Nephron (organoid): ENCODE measurements at regions not wholly inside any gene's neighbourhood (a gene's known extent, or its start where the extent isn't known, plus 50 kb on each side); places are given as distances from the start of the nearest gene placed in this dataset.

Experiments
- H3K27ac Mint-ChIP-seq, 3 experiments: 2 replicates each; pipeline ENCODE4 v1.8.0; 2020; ENCODE audit warnings: mixed read lengths in 3 of 3, mild to moderate bottlenecking in 2 of 3, moderate library complexity in 1 of 3
- H3K27me3 Mint-ChIP-seq: 2 replicates; pipeline ENCODE4 v1.8.0; 2021; ENCODE audit warnings: low read depth, mild to moderate bottlenecking, moderate library complexity, mixed read lengths
- H3K36me3 Mint-ChIP-seq: 2 replicates; pipeline ENCODE4 v1.8.0; 2020; ENCODE audit warnings: low read depth, mixed read lengths
- H3K4me1 Mint-ChIP-seq: 2 replicates; pipeline ENCODE4 v1.8.0; 2020; ENCODE audit warnings: mixed read lengths
- H3K4me3 Mint-ChIP-seq, 3 experiments: 2 replicates each; pipeline ENCODE4 v1.8.0; 2020; ENCODE audit warnings: mild to moderate bottlenecking in 3 of 3, mixed read lengths in 3 of 3, moderate library complexity in 2 of 3
- H3K9me3 Mint-ChIP-seq: 2 replicates; pipeline ENCODE4 v1.8.0; 2020; ENCODE audit warnings: mixed read lengths
- TF ChIP-seq, protein P1 (sequence below), 3 experiments: fragments of 200-600 bp; sonication (generic); IDR thresholded peaks; one replicate each; pipeline ENCODE4 v1.5.0; 2021; ENCODE audit warnings: antibody characterized with exemption in 3 of 3; ENCODE audit not compliant: unreplicated experiment in 3 of 3

GRCh38 chr5:110104726-110105669 is 415.3 kb downstream of the MAN2A1 start:
- TF ChIP-seq, protein P1, sequence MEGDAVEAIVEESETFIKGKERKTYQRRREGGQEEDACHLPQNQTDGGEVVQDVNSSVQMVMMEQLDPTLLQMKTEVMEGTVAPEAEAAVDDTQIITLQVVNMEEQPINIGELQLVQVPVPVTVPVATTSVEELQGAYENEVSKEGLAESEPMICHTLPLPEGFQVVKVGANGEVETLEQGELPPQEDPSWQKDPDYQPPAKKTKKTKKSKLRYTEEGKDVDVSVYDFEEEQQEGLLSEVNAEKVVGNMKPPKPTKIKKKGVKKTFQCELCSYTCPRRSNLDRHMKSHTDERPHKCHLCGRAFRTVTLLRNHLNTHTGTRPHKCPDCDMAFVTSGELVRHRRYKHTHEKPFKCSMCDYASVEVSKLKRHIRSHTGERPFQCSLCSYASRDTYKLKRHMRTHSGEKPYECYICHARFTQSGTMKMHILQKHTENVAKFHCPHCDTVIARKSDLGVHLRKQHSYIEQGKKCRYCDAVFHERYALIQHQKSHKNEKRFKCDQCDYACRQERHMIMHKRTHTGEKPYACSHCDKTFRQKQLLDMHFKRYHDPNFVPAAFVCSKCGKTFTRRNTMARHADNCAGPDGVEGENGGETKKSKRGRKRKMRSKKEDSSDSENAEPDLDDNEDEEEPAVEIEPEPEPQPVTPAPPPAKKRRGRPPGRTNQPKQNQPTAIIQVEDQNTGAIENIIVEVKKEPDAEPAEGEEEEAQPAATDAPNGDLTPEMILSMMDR (IDR thresholded peaks at IDR 0.05; ENCODE audit: unreplicated experiment in 3 of 3), result no peak
- H3K4me1 Mint-ChIP-seq, result peaks cover 9% of the 10 kb centered on the region
- H3K4me3 Mint-ChIP-seq, result no peak overlapping the region
- no peaks in the 10 kb centered on the region for H3K9me3 Mint-ChIP-seq
- no peaks in the 10 kb centered on the region for H3K36me3 Mint-ChIP-seq
- peak overlapping the region in 1 of 3 experiments; percentile 64 for H3K27ac Mint-ChIP-seq
- H3K27me3 Mint-ChIP-seq, result peaks cover 4% of the 10 kb centered on the region

- no peaks in the 10 kb centered on the region for H3K9me3 Mint-ChIP-seq
- H3K4me1 Mint-ChIP-seq, result peaks cover 9% of the 10 kb centered on the region
Measured at GRCh38 chr5:110105692-110106091, 416.0 kb downstream of the MAN2A1 start.

GRCh38 chr5:110106750-110107149 is 417.0 kb downstream of the MAN2A1 start:
- H3K9me3 Mint-ChIP-seq, result no peaks in the 10 kb centered on the region
- H3K27me3 Mint-ChIP-seq, result peaks cover 4% of the 10 kb centered on the region
- peak overlapping the region in 1 of 3 experiments; percentile 31 for H3K27ac Mint-ChIP-seq
- H3K4me1 Mint-ChIP-seq, result peaks cover 9% of the 10 kb centered on the region
- H3K4me3 Mint-ChIP-seq, result no peak overlapping the region
- TF ChIP-seq, protein P1 (IDR thresholded peaks at IDR 0.05; ENCODE audit: unreplicated experiment in 3 of 3), result no peak
- H3K36me3 Mint-ChIP-seq, result no peaks in the 10 kb centered on the region

More at GRCh38 chr5:110105692-110106091, 416.0 kb downstream of the MAN2A1 start:
- no peaks in the 10 kb centered on the region for H3K36me3 Mint-ChIP-seq
- peak overlapping the region in 1 of 3 experiments; percentile 64 for H3K27ac Mint-ChIP-seq
- TF ChIP-seq, protein P1 (IDR thresholded peaks at IDR 0.05; ENCODE audit: unreplicated experiment in 3 of 3), result no peak
- H3K27me3 Mint-ChIP-seq, result peaks cover 4% of the 10 kb centered on the region
- H3K4me3 Mint-ChIP-seq, result no peak overlapping the region

DNA sequence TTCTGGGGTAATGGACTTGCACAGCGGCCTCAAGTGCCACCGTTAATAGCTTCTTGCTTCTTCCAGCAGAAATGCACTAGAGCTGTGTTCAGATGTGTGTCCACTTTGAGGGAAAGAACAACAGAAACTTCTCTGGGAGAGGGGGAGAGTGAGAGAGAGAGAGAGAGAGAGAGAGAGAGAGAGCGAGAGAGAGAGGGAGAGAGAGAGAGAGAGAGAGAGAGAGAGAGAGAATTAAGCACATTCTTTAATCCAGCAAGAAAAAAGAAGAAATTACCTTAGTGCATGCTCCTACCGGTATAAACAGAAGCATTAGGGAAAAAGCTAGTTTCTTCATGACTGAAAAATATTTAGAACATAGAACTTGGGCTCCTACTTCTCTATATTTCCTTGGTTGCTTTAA is 418.8 kb downstream of the MAN2A1 start:
- Mint-ChIP-seq H3K4me1 (peaks cover 9% of the 10 kb centered on the region), H3K27ac (peak overlapping the region in 1 of 3 experiments; percentile 49), H3K36me3 (no peaks in the 10 kb centered on the region), H3K4me3 (no peak overlapping the region), H3K9me3 (no peaks in the 10 kb centered on the region), H3K27me3 (peaks cover 4% of the 10 kb centered on the region)
- TF ChIP-seq, protein P1 (IDR thresholded peaks at IDR 0.05; ENCODE audit: unreplicated experiment in 3 of 3), result no peak

GRCh38 chr5:110109667-110110066 is 419.9 kb downstream of the MAN2A1 start:
- H3K4me1 Mint-ChIP-seq, result peaks cover 9% of the 10 kb centered on the region
- H3K27ac Mint-ChIP-seq, result no peak overlapping the region
- peaks cover 4% of the 10 kb centered on the region for H3K27me3 Mint-ChIP-seq
- no peak overlapping the region for H3K4me3 Mint-ChIP-seq
- no peaks in the 10 kb centered on the region for H3K9me3 Mint-ChIP-seq
- TF ChIP-seq, protein P1 (IDR thresholded peaks at IDR 0.05; ENCODE audit: unreplicated experiment in 3 of 3), result no peak
- H3K36me3 Mint-ChIP-seq, result no peaks in the 10 kb centered on the region
